GM12891 (cell line): ENCODE measurements at regions not wholly inside any gene's neighbourhood (a gene's known extent, or its start where the extent isn't known, plus 50 kb on each side); places are given as distances from the start of the nearest gene placed in this dataset.

Experiments used
- DNase-seq: peaks from one replicate; pipeline ENCODE4 v3.0.0; 2011; ENCODE audit warnings: low spot score; ENCODE audit not compliant: insufficient read length
- FAIRE-seq: peaks from 2 replicates; lab custom pipeline; 2011; peaks lifted over from hg19 to GRCh38; lab: Jason Lieb, UNC
- PAX5 ChIP-seq: IDR thresholded peaks from 2 replicates; pipeline ENCODE4 v1.6.1; 2011; ENCODE audit warnings: low read length, moderate library complexity, mild to moderate bottlenecking; ENCODE audit not compliant: insufficient read depth, severe bottlenecking
- POLR2A ChIP-seq: IDR thresholded peaks from 2 replicates; pipeline ENCODE4 v1.6.1; 2011; ENCODE audit warnings: low read depth, low read length, control low read depth
- POLR2AphosphoS5 ChIP-seq: IDR thresholded peaks from 2 replicates; pipeline ENCODE4 v1.6.1; 2011; ENCODE audit warnings: low read depth, low read length, control low read depth
- POU2F2 ChIP-seq: IDR thresholded peaks from 2 replicates; pipeline ENCODE4 v1.6.1; 2011; ENCODE audit warnings: low read depth, mild to moderate bottlenecking, control low read depth, low read length, moderate library complexity
- SPI1 ChIP-seq: IDR thresholded peaks from 2 replicates; pipeline ENCODE4 v1.6.1; 2011; ENCODE audit warnings: low read depth, low read length, control low read depth
- TAF1 ChIP-seq: IDR thresholded peaks from 2 replicates; pipeline ENCODE4 v1.6.1; 2011; ENCODE audit warnings: low read depth, low read length, control low read depth

- FAIRE-seq, result no peak
- DNase-seq, result no peak
- TF ChIP-seq POLR2A (no peak), SPI1 (no peak), POLR2AphosphoS5 (no peak), PAX5 (no peak), TAF1 (no peak), POU2F2 (no peak)
Observed at GRCh38 chr4:60039908-60040307, 1160.2 kb upstream of the ADGRL3 start.

- no peak for DNase-seq
- no peak for FAIRE-seq
- no peak for TF ChIP-seq POLR2A
Observed at GRCh38 chr4:60042231-60042652, 1157.9 kb upstream of the ADGRL3 start.

- no peak for DNase-seq
- TF ChIP-seq POU2F2, result no peak
- no peak for TF ChIP-seq POLR2AphosphoS5
- TF ChIP-seq PAX5, result no peak
- no peak for TF ChIP-seq SPI1
- TF ChIP-seq POLR2A, result no peak
- no peak for TF ChIP-seq TAF1
- FAIRE-seq, result no peak
Observed at GRCh38 chr4:60042941-60043340, 1157.2 kb upstream of the ADGRL3 start.

- DNase-seq (no peak), FAIRE-seq (no peak)
- no peak for TF ChIP-seq PAX5
- TF ChIP-seq SPI1, result no peak
- no peak for TF ChIP-seq POLR2A
- no peak for TF ChIP-seq POU2F2
- no peak for TF ChIP-seq POLR2AphosphoS5
Observed at GRCh38 chr4:60078984-60079383, 1121.1 kb upstream of the ADGRL3 start.

- TF ChIP-seq SPI1, result no peak
- TF ChIP-seq TAF1, result no peak
- TF ChIP-seq PAX5, result no peak
- TF ChIP-seq POLR2A, result no peak
- TF ChIP-seq POU2F2, result no peak
- TF ChIP-seq POLR2AphosphoS5, result no peak
- DNase-seq (no peak), FAIRE-seq (no peak)
Observed at GRCh38 chr4:60081839-60082238, 1118.3 kb upstream of the ADGRL3 start.

GRCh38 chr4:60088807-60089486 lies 1111.2 kb upstream of the ADGRL3 start:
- DNase-seq (no peak), FAIRE-seq (no peak)
- TF ChIP-seq POLR2A, result no peak
- no peak for TF ChIP-seq SPI1
- TF ChIP-seq PAX5, result no peak
- no peak for TF ChIP-seq TAF1
- no peak for TF ChIP-seq POLR2AphosphoS5
- no peak for TF ChIP-seq POU2F2

- DNase-seq (no peak), FAIRE-seq (no peak)
- TF ChIP-seq POLR2AphosphoS5 (no peak), POU2F2 (no peak), POLR2A (no peak), TAF1 (no peak), PAX5 (no peak), SPI1 (no peak)
Observed at GRCh38 chr4:60089546-60090273, 1110.4 kb upstream of the ADGRL3 start.

GRCh38 chr4:60096676-60097075 lies 1103.5 kb upstream of the ADGRL3 start:
- FAIRE-seq (no peak), DNase-seq (no peak)
- TF ChIP-seq POLR2AphosphoS5, result no peak
- no peak for TF ChIP-seq PAX5
- no peak for TF ChIP-seq TAF1
- TF ChIP-seq POU2F2, result no peak
- TF ChIP-seq SPI1, result no peak
- no peak for TF ChIP-seq POLR2A

GRCh38 chr4:60116592-60116991 lies 1083.5 kb upstream of the ADGRL3 start:
- TF ChIP-seq POU2F2 (no peak), TAF1 (no peak), POLR2AphosphoS5 (no peak), POLR2A (no peak), PAX5 (no peak)
- no peak for DNase-seq
- no peak for FAIRE-seq

- no peak for DNase-seq
- no peak for TF ChIP-seq POU2F2
- TF ChIP-seq TAF1, result no peak
- TF ChIP-seq POLR2AphosphoS5, result no peak
- FAIRE-seq, result no peak
Observed at GRCh38 chr4:60117726-60118323, 1082.3 kb upstream of the ADGRL3 start.

GRCh38 chr4:60122820-60123219 lies 1077.3 kb upstream of the ADGRL3 start:
- no peak for TF ChIP-seq POLR2AphosphoS5
- TF ChIP-seq POLR2A, result no peak
- TF ChIP-seq SPI1, result no peak
- no peak for TF ChIP-seq POU2F2
- no peak for TF ChIP-seq PAX5
- no peak for TF ChIP-seq TAF1
- no peak for FAIRE-seq
- DNase-seq, result no peak
